GM19328 (cell line): ENCODE measurements at regions not wholly inside any gene's neighbourhood (a gene's known extent, or its start where the extent isn't known, plus 50 kb on each side); places are given as distances from the start of the nearest gene placed in this dataset.

Experiments used
- ATAC-seq: cut with Tn5 transposase; IDR thresholded peaks from one replicate; pipeline ENCODE4 v1.9.1; 2021; ENCODE audit warnings: mild to moderate bottlenecking, moderate library complexity; ENCODE audit not compliant: unreplicated experiment

- ATAC-seq = no peak
These were observed 905.6 kb upstream of the GHITM start for GRCh38 chr10:83233691-83234090.

GRCh38 chr10:83248106-83248631 is 891.1 kb upstream of the GHITM start:
- no peak for ATAC-seq

DNA sequence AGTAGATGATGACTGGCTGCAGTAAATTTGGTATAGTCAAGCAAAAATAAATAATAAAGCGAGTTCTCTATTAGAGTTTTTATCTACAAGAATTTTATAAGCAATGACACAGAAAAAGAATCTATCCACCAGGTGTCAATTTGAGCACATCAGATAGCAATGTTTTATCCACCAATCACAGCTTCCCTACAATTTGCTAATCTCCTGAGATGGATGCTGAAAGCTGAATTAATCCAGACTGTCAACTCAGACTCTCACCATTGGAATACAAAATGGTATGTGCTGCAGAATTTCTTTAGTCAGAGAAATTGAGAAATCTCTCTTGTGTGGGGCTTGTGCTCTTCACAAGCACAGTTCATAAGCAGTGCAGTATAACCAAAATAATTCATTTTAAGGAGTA is 888.9 kb upstream of the GHITM start:
- ATAC-seq = no peak

DNA sequence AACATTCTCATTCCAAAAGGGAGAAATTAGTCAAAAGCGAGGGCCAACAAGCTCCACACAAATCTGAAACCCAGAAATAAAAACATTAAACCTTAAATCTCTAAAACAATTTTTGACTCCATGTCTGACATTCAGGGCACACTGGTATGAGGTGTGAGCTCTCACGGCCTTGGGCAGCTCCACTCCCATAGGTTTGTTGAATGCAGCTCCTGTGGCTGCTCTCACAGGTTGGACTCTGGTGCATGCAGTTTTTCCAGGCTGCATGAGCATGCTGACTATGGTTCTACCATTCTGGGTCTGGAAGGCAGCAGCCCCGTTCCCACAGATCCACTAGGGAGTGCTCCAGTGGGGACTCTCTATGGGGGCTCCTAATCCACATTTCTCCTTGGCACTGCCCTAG is 887.1 kb upstream of the GHITM start:
- ATAC-seq = no peak

GRCh38 chr10:83252596-83252995 is 886.7 kb upstream of the GHITM start:
- no peak for ATAC-seq

DNA sequence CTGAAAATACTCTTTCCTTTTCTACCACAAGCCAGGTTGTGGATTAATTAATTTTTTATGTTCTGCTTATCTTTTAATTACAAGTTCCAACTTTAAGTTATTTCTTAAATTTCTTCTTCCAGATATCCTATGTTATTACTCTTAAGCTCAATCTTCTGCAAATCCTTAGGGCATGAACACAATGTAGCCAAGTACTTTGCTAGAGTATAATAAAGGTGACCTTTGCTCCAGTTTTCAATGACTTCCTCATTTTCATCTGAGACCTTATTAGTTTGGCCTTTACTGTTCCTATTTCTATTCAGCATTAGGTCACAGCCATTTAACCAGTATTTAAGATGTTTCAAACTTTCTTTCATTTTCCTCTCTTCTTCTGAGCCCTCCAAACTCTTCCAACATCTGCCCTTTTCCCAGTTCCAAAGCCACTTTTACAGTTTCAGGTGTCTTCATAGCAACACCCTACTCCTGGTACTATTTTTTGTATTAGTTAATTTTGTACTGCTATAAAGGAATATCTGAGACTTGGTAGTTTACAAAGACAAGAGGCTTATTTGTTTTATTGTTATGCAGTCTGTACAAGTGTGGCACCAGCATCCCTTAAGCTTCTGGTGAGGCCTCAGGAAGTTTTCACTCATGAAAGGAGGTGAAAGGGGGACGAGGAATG is 886.2 kb upstream of the GHITM start:
- ATAC-seq = no peak

DNA sequence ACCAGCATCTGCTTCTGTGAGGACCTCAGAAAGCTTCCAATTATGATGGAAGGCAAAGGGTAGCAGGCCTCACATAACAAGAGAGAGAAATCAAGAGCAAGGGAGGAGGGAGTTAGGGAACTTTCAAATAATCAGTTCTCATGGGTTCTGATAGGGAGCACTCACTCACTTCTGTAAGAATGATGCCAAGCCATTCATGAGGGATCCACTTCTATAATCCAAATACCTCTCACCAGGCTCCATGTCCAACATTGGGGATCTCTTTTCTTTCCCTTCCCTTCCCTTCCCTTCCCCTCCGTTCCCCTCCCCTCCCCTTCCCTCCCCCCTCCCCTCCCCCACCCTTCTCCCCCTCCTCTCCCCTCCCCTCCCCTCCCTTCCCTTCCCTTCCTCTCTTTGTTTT is 884.6 kb upstream of the GHITM start:
- ATAC-seq = no peak

GRCh38 chr10:83262434-83262833 is 876.9 kb upstream of the GHITM start:
- ATAC-seq = no peak

- no peak for ATAC-seq
These were observed 866.5 kb upstream of the GHITM start for GRCh38 chr10:83272666-83273434.

DNA sequence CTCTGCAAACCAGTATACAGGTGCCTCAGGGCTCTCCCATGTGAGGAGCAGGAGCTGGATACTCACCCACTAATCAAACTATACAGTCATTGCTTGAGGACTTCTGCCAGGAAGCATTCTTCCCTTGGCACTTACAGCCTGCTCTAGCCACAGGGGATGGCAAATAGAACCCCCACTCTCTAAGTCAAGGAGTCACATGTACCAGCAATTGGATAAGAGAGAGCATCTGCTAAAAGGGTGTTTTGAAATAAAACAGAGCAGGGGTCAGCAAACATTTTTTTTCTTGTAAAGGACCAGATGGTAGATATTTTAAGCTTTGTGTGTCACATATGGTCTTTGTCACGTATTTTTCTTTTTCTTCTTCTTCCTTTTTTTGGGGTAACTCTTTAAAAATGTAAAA is 865.2 kb upstream of the GHITM start:
- ATAC-seq = no peak

DNA sequence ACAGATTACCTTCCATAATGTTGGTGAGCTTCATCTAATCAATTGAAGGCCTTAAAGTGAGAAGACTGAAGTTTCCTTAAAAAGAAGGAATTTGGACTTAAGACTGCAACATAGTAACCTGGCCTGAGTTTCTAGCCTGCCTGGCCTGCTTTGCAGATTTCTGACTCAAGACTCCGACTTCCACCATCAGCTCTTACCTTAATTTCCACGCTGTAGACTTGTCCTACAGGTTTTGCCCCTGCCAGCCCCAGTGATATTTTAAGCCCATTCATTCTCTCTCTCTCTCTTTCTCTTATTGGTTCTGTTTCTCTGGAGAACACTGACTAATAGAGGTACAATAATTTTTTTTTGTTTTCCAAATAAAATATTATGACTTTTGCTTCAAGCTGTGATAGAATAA is 862.3 kb upstream of the GHITM start:
- no peak for ATAC-seq

DNA sequence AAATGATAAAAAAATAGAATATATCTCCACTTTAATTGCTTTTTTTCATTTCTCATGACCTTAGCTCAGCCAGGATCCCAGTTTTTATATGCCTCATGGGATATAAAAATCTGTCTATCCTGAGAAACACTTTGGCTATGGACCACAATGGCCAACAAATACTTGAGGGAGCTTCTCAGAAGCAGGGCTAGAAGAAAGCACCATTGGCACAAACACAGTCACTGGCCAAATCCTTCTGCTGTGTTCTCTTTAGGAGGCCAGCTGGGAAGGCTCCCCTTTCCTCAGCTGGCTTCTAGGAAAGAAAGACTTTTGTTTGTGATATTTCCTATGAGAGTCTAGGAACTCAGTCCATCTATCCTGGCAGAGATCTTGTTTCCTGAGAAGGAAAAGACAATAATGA is 856.2 kb upstream of the GHITM start:
- no peak for ATAC-seq

DNA sequence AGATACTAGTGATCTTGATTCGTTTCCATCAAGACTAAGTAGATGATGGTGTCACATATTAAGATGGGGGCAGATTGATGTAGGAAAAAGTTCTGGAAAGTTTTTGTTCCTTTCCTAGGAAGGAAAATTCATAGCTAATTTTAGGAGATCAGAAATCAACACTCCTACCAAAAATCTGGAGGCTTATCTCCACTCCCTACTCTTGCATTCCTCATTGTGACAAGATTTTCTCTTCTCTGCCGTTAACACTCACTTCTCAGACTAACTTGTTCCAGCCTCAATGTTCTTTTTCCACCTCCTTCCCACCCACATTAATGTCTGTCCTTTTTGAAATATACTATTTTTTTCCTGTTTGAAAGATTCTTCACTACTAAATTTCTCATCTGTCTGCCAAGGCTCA is 851.9 kb upstream of the GHITM start:
- ATAC-seq = no peak

DNA sequence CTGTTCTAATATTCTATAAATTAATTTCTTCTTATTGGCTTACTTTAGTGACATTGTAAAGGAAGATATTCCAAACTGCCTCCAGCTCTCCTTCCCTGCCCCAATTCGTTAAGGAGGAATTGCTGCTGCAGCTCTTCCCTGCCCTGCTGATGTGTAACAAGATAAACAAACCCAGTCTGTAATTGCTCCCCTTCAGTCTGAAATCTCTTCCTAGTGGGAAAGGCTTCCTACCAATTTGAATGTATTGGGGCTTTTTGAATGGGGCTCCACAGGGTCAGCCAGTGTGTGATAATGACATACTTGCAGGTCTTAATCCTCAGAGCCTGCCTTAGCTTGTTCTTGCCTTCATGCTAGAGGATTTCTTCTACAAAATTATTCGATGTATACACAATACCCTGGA is 849.9 kb upstream of the GHITM start:
- no peak for ATAC-seq

DNA sequence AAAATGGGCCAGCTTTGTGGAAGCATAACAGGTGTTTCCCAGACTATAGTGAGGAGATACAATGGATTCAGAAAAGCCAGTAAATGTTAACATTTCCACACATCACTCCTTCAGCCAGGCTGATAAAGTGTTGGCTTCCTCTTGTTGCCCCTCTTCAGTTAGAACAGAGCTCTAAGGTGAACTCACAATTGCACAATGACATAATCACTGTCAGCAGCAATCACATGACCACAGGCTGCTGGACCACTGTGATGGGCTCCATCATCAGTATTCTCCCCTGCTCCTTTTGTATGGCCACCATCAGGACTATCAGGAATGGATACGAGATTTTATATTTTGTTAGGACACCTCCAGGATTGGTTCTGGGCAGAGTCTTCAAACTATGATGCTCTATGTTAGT is 849.4 kb upstream of the GHITM start:
- no peak for ATAC-seq

- no peak for ATAC-seq
These were observed 837.6 kb upstream of the GHITM start for GRCh38 chr10:83301732-83302131.

- ATAC-seq = no peak
These were observed 836.7 kb upstream of the GHITM start for GRCh38 chr10:83302623-83303022.

GRCh38 chr10:83310688-83311087 is 828.6 kb upstream of the GHITM start:
- no peak for ATAC-seq

DNA sequence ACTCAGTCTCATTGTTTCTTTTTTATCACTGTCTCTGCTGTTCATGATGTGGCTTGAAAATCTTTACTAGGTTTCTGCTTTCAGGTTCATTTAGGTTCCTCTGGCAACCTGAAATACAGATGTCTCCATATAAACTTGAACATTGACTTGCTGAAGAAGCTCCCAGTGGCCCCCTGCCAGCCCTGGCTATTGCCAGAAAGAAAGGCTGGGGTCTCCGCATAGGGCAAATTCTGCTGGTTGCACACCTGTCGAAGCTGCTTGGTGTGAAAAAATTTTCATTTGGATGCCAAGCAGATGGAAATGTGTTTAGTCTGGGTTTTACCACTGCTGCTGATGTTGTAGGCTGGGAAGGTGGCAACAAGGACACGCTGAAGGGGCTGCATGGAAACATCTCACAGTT is 826.7 kb upstream of the GHITM start:
- ATAC-seq = no peak

- ATAC-seq = no peak
These were observed 806.6 kb upstream of the GHITM start for GRCh38 chr10:83332690-83333089.

GRCh38 chr10:83333566-83333965 is 805.7 kb upstream of the GHITM start:
- ATAC-seq = no peak

- ATAC-seq = no peak
These were observed 795.6 kb upstream of the GHITM start for GRCh38 chr10:83343676-83344075.
